CD4-positive, alpha-beta T cell treated with Interferon alpha-2 for 1 hour (primary cell): ENCODE measurements at regions not wholly inside any gene's neighbourhood (a gene's known extent, or its start where the extent isn't known, plus 50 kb on each side); places are given as distances from the start of the nearest gene placed in this dataset.

Experiments
- DNase-seq, 2 donors: peaks; one replicate each; pipeline ENCODE4 v3.0.0-alpha.2; 2020 to 2022

DNA sequence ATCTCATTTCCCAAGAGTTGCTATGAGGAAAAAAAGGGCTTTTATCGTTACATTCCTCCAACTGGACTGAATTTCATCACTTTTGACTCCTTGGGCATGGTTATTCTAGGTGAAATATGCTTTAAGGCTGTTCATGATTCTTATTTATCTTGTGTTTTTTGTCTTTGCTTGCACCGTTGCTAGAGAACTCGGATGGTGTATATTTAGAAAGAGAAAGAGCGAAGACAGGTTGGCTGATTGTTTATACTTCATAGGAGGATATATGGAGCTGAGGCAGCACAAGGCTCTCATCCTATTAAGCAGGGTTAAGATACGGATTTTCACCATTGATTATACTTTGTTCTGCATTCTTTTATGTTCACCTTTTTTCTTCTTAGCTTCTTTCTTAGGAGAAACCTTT lies 94.9 kb upstream of the GEMIN8 start:
- DNase-seq = no peak

- DNase-seq = peak; percentile 23 to 45
Measured at GRCh38 chrX:14095702-14096101, 66.0 kb upstream of the GEMIN8 start.

GRCh38 chrX:14094191-14094590 lies 64.5 kb upstream of the GEMIN8 start:
- no peak for DNase-seq

DNA sequence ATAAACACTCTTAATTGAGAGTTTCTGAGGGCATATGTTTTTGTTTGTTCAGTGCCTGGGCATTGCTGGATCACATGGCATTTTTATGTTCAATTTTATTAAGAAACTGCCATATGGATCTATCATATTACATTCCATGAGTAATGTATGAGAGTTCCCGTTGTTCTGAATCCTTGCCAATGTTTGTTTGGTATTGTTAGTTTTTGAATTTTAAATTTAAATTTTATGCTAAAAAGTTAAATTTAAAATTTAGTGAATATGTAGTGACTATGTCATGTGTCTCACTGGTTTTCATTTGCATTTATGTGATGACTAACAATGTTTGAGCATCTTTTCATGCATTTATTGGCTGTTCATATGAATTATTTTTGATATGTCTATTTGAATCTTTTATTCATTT lies 54.8 kb upstream of the GEMIN8 start:
- no peak for DNase-seq

GRCh38 chrX:14083783-14084182 lies 54.1 kb upstream of the GEMIN8 start:
- DNase-seq = no peak

DNA sequence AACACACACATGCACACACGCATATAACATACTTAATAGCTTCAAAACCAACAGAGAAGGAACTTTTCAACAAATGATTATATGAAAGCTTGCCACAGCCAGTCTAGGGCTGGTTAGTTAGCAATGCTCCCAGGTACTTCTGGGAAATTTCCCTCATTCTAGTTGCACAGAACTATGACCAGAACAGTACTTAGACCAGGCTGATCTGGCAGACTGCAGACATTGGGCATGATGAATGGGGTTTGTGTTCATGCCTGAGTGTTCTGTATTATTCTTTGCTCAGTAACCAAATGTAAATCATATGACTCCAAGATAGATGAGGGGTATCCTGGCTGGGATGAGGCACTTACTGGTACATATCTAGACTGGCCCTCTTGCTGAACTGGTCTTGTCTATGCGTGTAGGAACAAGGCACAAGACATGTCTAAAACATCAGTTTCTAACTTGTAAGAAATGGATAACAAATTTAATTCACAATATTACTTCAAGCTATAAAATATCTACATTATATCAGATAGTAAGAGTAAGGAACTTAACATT lies 50.3 kb upstream of the GEMIN8 start:
- no peak for DNase-seq
